Kidney epithelial cell (primary cell): ENCODE measurements at regions not wholly inside any gene's neighbourhood (a gene's known extent, or its start where the extent isn't known, plus 50 kb on each side); places are given as distances from the start of the nearest gene placed in this dataset.
A peak's percentile ranks its signal among the peaks of the same experiment; 100 is the strongest.

ENCODE experiments used
- DNase-seq: peaks from one replicate; pipeline ENCODE4 v3.0.0-alpha.2; 2010; ENCODE audit warnings: low read depth
- H3K27me3 ChIP-seq: 2 replicates; pipeline ENCODE4 v1.6.0; 2011; ENCODE audit warnings: low read length; ENCODE audit not compliant: control insufficient read depth, insufficient read depth
- H3K36me3 ChIP-seq: 2 replicates; pipeline ENCODE4 v1.5.1; 2011; ENCODE audit warnings: low read length; ENCODE audit not compliant: control insufficient read depth, insufficient read depth
- H3K4me3 ChIP-seq: 2 replicates; pipeline ENCODE4 v1.5.1; 2011; ENCODE audit warnings: low read depth, mild to moderate bottlenecking, control low read depth, low read length
- CTCF ChIP-seq: IDR thresholded peaks from 2 replicates; pipeline ENCODE4 v1.5.1; 2011; ENCODE audit warnings: mild to moderate bottlenecking, moderate library complexity, low read length, control low read depth, inconsistent platforms; ENCODE audit not compliant: insufficient read depth, poor library complexity, severe bottlenecking

GRCh38 chr4:188414441-188414840 lies 275.2 kb downstream of the TRIML1 start:
- DNase-seq: no peak
- no peak for TF ChIP-seq CTCF
- H3K36me3 ChIP-seq: no peaks in the 10 kb centered on the region
- no peaks in the 10 kb centered on the region for H3K27me3 ChIP-seq
- no peak overlapping the region for H3K4me3 ChIP-seq

- TF ChIP-seq CTCF: no peak
- H3K4me3 ChIP-seq: no peak overlapping the region
Measured at GRCh38 chr4:188417181-188417580, 277.9 kb downstream of the TRIML1 start.

GRCh38 chr4:188423039-188423438 lies 283.8 kb downstream of the TRIML1 start:
- peak; percentile 10 for DNase-seq
- no peaks in the 10 kb centered on the region for H3K36me3 ChIP-seq

More at GRCh38 chr4:188417181-188417580, 277.9 kb downstream of the TRIML1 start:
- DNase-seq: no peak
- H3K27me3 ChIP-seq: no peaks in the 10 kb centered on the region
- no peaks in the 10 kb centered on the region for H3K36me3 ChIP-seq

GRCh38 chr4:188428935-188429334 lies 289.7 kb downstream of the TRIML1 start:
- DNase-seq: peak; percentile 25
- H3K36me3 ChIP-seq: no peaks in the 10 kb centered on the region
- no peak for TF ChIP-seq CTCF
- H3K4me3 ChIP-seq: no peak overlapping the region
- H3K27me3 ChIP-seq: no peaks in the 10 kb centered on the region

More at GRCh38 chr4:188423039-188423438, 283.8 kb downstream of the TRIML1 start:
- Histone ChIP-seq H3K4me3 (no peak overlapping the region), H3K27me3 (no peaks in the 10 kb centered on the region)
- no peak for TF ChIP-seq CTCF

GRCh38 chr4:188429965-188430364 lies 290.7 kb downstream of the TRIML1 start:
- no peak for DNase-seq
- TF ChIP-seq CTCF: no peak
- Histone ChIP-seq H3K27me3 (no peaks in the 10 kb centered on the region), H3K36me3 (no peaks in the 10 kb centered on the region), H3K4me3 (no peak overlapping the region)

- H3K36me3 ChIP-seq: no peaks in the 10 kb centered on the region
- DNase-seq: no peak
- H3K27me3 ChIP-seq: no peaks in the 10 kb centered on the region
- H3K4me3 ChIP-seq: no peak overlapping the region
- no peak for TF ChIP-seq CTCF
Measured at GRCh38 chr4:188430384-188430783, 291.1 kb downstream of the TRIML1 start.
